Suprapubic skin (tissue), 3 donors: ENCODE measurements at regions not wholly inside any gene's neighbourhood (a gene's known extent, or its start where the extent isn't known, plus 50 kb on each side); places are given as distances from the start of the nearest gene placed in this dataset.

Source experiments
- POLR2A ChIP-seq, 2 donors: fragments of 450-650 bp; IDR thresholded peaks; one replicate each; pipeline ENCODE4 v1.6.1; 2017; ENCODE audit warnings: antibody characterized with exemption in 2 of 2, mild to moderate bottlenecking in 2 of 2, moderate library complexity in 2 of 2
- TF ChIP-seq, protein P1 (sequence below), 2 donors: fragments of 200-600 bp in 1 of 2; fragments of 450-650 bp in 1 of 2; sonication (generic) in 1 of 2; IDR thresholded peaks; one replicate each; pipeline ENCODE4 v1.5.1; 2016 to 2019; ENCODE audit warnings: antibody characterized with exemption in 2 of 2, mild to moderate bottlenecking in 1 of 2, moderate library complexity in 1 of 2

DNA sequence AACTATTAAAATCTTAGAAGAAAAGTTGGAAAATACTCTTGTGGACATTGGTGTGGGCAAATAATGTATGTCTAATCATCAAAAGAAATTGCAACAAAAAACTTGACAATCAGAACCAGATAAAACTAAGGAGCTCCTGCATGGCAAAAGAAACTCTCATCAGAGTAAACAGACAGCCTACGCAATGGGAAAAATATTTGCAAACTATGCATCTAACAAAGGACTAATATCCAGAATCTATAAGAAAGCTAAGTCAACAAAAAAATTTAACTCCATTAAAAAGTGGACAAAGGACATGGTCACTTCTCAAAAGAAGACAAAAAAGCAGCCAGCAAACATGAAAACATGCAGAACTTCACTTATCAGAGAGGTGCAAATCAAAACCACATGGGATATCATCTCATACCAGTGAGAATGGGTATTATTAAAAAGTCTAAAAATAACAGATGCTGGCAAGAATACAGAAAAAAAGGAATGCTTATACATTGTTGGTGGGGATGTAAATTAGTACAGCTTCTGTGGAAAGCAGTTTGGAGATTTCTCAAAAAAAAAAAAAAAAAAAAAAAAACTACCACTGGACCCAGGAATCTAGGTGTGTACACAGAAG, 99.7 kb upstream of the TOP3B start:
- TF ChIP-seq, protein P1, sequence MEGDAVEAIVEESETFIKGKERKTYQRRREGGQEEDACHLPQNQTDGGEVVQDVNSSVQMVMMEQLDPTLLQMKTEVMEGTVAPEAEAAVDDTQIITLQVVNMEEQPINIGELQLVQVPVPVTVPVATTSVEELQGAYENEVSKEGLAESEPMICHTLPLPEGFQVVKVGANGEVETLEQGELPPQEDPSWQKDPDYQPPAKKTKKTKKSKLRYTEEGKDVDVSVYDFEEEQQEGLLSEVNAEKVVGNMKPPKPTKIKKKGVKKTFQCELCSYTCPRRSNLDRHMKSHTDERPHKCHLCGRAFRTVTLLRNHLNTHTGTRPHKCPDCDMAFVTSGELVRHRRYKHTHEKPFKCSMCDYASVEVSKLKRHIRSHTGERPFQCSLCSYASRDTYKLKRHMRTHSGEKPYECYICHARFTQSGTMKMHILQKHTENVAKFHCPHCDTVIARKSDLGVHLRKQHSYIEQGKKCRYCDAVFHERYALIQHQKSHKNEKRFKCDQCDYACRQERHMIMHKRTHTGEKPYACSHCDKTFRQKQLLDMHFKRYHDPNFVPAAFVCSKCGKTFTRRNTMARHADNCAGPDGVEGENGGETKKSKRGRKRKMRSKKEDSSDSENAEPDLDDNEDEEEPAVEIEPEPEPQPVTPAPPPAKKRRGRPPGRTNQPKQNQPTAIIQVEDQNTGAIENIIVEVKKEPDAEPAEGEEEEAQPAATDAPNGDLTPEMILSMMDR (IDR thresholded peaks at IDR 0.05): no peak
- no peak for TF ChIP-seq POLR2A (IDR thresholded peaks at IDR 0.05)
